OCI-LY1 (cell line): ENCODE measurements at regions not wholly inside any gene's neighbourhood (a gene's known extent, or its start where the extent isn't known, plus 50 kb on each side); places are given as distances from the start of the nearest gene placed in this dataset.

Experiments
- CTCF ChIP-seq: fragments of 200-600 bp; sonication (generic), shearing (Covaris generic); IDR thresholded peaks from 2 replicates; pipeline ENCODE4 v1.5.1; 2017; ENCODE audit warnings: mild to moderate bottlenecking, antibody characterized with exemption, low read length, moderate library complexity, mixed read lengths
- EZH2 ChIP-seq: fragments of 200-600 bp; sonication (generic), shearing (Covaris generic); IDR thresholded peaks from 2 replicates; pipeline ENCODE4 v1.8.0; 2017; ENCODE audit warnings: borderline replicate concordance, mixed run types, mild to moderate bottlenecking, antibody characterized with exemption, low read length, moderate library complexity, mixed read lengths

- TF ChIP-seq EZH2 (no peak), CTCF (no peak)
Observed at GRCh38 chr5:2872676-2873075, 121.2 kb upstream of the IRX2 start.
